HFFc6 (cell line): ENCODE measurements at regions not wholly inside any gene's neighbourhood (a gene's known extent, or its start where the extent isn't known, plus 50 kb on each side); places are given as distances from the start of the nearest gene placed in this dataset.

Source experiments
- DNase-seq: peaks from one replicate; pipeline ENCODE4 v3.0.0-alpha.2; 2018
- H3K27ac Mint-ChIP-seq: 2 replicates; pipeline ENCODE4 v1.8.0; 2020; ENCODE audit warnings: mild to moderate bottlenecking, mixed read lengths
- H3K27me3 Mint-ChIP-seq: 2 replicates; pipeline ENCODE4 v1.8.0; 2021; ENCODE audit warnings: mild to moderate bottlenecking, moderate library complexity, mixed read lengths; ENCODE audit not compliant: insufficient read depth
- H3K36me3 Mint-ChIP-seq: 2 replicates; pipeline ENCODE4 v1.8.0; 2021; ENCODE audit warnings: low read depth, mixed read lengths
- H3K4me1 Mint-ChIP-seq: 2 replicates; pipeline ENCODE4 v1.8.0; 2020; ENCODE audit warnings: low read depth, mixed read lengths
- H3K4me3 Mint-ChIP-seq: 2 replicates; pipeline ENCODE4 v1.8.0; 2020; ENCODE audit warnings: mild to moderate bottlenecking, moderate library complexity, mixed read lengths
- H3K9me3 Mint-ChIP-seq: 2 replicates; pipeline ENCODE4 v1.8.0; 2020; ENCODE audit warnings: mild to moderate bottlenecking, mixed read lengths
- TF ChIP-seq, protein P1 (sequence below): fragments of 200-600 bp; sonication (generic); IDR thresholded peaks from 2 replicates; pipeline ENCODE4 v1.5.0; 2021; ENCODE audit warnings: antibody characterized with exemption, mild to moderate bottlenecking

DNA sequence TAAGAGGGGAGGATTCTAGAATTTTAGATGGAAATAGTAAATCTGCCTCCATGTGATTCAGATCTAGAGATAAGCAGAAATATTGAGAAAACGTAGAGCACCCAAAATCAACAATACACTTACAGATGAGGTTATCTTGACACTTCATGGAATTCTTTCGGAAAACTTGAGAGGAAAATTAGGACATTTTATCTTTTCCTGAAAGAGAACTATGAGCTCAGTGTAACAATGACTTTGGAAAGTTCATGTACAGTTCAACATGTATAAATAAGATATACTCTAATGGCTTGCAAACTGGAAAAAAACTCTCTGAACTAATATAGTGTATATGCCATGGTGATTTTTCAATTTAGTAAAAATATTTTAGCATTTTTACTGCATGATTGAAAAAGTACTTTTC lies 338.1 kb upstream of the NEGR1 start:
- no peaks in the 10 kb centered on the region for H3K9me3 Mint-ChIP-seq
- no peaks in the 10 kb centered on the region for H3K36me3 Mint-ChIP-seq
- TF ChIP-seq, protein P1, sequence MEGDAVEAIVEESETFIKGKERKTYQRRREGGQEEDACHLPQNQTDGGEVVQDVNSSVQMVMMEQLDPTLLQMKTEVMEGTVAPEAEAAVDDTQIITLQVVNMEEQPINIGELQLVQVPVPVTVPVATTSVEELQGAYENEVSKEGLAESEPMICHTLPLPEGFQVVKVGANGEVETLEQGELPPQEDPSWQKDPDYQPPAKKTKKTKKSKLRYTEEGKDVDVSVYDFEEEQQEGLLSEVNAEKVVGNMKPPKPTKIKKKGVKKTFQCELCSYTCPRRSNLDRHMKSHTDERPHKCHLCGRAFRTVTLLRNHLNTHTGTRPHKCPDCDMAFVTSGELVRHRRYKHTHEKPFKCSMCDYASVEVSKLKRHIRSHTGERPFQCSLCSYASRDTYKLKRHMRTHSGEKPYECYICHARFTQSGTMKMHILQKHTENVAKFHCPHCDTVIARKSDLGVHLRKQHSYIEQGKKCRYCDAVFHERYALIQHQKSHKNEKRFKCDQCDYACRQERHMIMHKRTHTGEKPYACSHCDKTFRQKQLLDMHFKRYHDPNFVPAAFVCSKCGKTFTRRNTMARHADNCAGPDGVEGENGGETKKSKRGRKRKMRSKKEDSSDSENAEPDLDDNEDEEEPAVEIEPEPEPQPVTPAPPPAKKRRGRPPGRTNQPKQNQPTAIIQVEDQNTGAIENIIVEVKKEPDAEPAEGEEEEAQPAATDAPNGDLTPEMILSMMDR = no peak
- H3K27ac Mint-ChIP-seq = no peak overlapping the region
- no peaks in the 10 kb centered on the region for H3K27me3 Mint-ChIP-seq
- H3K4me1 Mint-ChIP-seq = peaks cover 15% of the 10 kb centered on the region
- no peak for DNase-seq
- H3K4me3 Mint-ChIP-seq = no peak overlapping the region

DNA sequence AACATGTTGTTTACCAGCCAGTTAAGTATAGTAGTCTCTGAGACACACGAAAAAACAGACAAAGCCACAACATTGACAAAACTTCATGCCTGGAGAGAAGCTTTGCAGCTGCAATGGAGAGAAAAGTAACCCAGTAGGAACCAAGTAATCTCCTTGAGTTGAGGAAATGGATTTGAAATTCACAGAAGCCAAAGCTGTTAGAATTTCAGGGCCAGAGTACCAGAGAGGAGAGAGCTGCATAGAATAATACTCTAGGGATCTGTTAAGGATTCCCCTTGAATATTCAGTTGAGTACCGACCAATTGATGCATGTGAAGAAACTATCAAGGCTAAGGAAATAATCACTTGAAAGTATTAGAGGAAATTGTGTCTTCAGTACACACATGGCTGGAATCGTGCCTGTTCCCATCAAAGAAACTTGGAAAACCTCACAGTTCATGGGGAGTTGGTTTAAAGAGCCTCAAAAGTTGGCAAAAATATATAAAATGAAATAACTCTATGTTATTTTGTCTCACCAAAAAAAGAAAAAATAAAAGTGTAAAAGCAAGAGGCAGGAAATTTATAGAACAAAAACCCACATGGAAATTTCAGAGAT lies 324.0 kb upstream of the NEGR1 start:
- peaks cover 13% of the 10 kb centered on the region for H3K4me1 Mint-ChIP-seq
- no peaks in the 10 kb centered on the region for H3K9me3 Mint-ChIP-seq
- no peaks in the 10 kb centered on the region for H3K27me3 Mint-ChIP-seq
- no peak for DNase-seq
- no peak overlapping the region for H3K27ac Mint-ChIP-seq
- no peaks in the 10 kb centered on the region for H3K36me3 Mint-ChIP-seq
- H3K4me3 Mint-ChIP-seq = no peak overlapping the region
- TF ChIP-seq, protein P1 = no peak

DNA sequence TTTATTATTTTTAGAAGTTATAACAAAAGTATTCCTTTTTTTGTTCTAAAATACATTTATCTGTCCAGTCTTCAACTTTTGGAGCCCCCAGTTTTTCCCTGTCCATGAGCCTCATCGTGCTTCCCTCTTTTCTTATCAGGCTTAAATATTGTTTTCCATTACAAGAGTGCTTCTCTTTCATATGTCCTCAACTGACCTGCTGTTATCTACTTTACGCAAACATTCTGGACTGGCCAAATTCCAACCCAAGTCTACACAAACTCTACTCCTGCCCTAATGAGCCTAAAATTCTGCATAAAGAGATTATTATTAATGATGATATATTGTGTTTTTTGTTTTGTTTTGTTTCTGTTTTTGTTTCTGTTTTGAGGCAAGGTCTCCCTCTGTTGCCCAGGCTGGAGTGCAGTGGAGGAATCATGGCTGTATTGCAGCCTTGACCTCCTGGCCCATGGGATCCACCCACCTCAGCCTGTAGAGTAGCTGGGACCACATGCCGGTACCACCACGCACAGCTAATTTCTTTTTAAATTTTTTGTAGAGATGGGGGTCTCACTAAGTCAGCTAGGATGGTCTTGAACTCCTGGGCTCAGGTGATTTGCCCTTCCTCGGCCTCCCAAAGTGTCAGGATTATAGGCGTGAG lies 318.8 kb upstream of the NEGR1 start:
- no peak for DNase-seq
- Mint-ChIP-seq H3K4me3 (no peak overlapping the region), H3K27me3 (no peaks in the 10 kb centered on the region), H3K9me3 (no peaks in the 10 kb centered on the region), H3K36me3 (no peaks in the 10 kb centered on the region), H3K4me1 (peaks cover 13% of the 10 kb centered on the region), H3K27ac (no peak overlapping the region)
- TF ChIP-seq, protein P1 = no peak

DNA sequence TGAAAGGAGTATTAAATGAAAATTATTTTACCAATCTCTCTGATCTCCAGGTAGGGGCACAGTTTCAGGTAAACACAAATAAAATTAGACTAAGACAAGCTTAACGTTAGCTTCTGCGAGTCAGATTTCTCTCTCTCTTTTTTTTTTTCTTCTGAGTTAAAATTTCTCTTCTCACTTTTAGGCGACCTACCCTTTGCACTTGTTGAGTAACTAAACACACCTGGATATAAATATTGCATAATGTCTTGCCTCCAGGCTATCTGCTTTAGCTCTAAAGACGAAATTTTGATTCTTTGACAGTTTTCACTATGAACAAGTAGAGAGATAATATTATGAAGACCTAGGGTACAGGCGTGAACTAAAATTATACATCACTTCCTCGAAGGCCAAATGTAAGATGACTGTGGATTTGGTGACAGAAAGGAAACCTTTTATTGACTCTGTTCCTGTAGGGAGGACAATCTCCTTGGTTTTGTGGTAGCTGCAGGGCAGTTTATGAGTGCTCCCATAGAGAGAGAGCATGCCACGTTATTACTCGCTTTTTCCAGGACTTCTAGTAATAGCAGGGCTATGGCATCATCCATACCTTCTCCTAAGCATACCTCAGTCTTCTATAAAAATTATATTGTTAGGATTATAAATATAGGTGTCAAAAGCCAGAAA lies 303.8 kb upstream of the NEGR1 start:
- Mint-ChIP-seq H3K27ac (no peak overlapping the region), H3K36me3 (no peaks in the 10 kb centered on the region), H3K4me1 (no peaks in the 10 kb centered on the region), H3K27me3 (no peaks in the 10 kb centered on the region), H3K9me3 (no peaks in the 10 kb centered on the region), H3K4me3 (no peak overlapping the region)
- TF ChIP-seq, protein P1 = no peak
- no peak for DNase-seq

DNA sequence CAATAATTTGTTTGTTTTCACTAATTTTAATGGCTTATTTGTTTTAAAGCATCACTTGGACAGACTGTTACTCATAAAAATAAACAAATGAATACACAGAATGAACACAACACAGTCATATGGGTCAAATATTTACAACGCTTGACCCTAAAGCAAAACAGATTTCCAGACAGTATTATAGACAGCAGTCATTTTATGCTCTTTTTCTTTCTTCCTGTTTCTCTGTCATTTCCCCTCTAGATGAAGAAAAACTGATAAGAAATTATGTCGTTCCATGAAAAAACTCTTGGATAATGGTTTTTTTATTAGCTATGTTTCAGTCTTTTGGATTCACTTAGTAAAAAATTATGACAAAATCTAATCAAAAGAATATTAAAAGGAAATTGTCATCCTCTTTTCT lies 297.3 kb upstream of the NEGR1 start:
- Mint-ChIP-seq H3K4me3 (no peak overlapping the region), H3K27me3 (no peaks in the 10 kb centered on the region), H3K4me1 (no peaks in the 10 kb centered on the region), H3K36me3 (no peaks in the 10 kb centered on the region), H3K9me3 (no peaks in the 10 kb centered on the region), H3K27ac (no peak overlapping the region)
- no peak for DNase-seq
- TF ChIP-seq, protein P1 = no peak
